ENCODE measurements at regions not wholly inside any gene's neighbourhood (a gene's known extent, or its start where the extent isn't known, plus 50 kb on each side); places are given as distances from the start of the nearest gene placed in this dataset.

GRCh38 chr5:162800301-162800700 is 637.1 kb upstream of the CCNG1 start:
- no peak overlapping the region for H4K91ac ChIP-seq (ENCODE audit: low read depth, low read length)

GRCh38 chr5:162801235-162801634 is 636.2 kb upstream of the CCNG1 start:
- no peak overlapping the region for H4K91ac ChIP-seq (ENCODE audit: low read depth, low read length)
- WGBS (ENCODE audit: extremely low coverage, insufficient coverage, insufficient read length) = no CpG with 5 or more reads among the region's 1 CpG
- H3K36me3 ChIP-seq (ENCODE audit: control insufficient read depth in 1 of 2, insufficient read depth in 2 of 2, low read length in 2 of 2) = no peaks in the 10 kb centered on the region
- H2BK5ac ChIP-seq (ENCODE audit: low read depth, low read length, poor library complexity) = no peak overlapping the region
- no peak overlapping the region for H3K4me2 ChIP-seq (ENCODE audit: low read length)
- no peak overlapping the region for H3K23ac ChIP-seq (ENCODE audit: low read length)
- H3K4me1 ChIP-seq (ENCODE audit: control insufficient read depth in 1 of 2, insufficient read depth in 2 of 2, low read length in 2 of 2) = no peaks in the 10 kb centered on the region
- no peak overlapping the region for H4K8ac ChIP-seq (ENCODE audit: low read depth, low read length)
- no peak overlapping the region for H4K12ac ChIP-seq (ENCODE audit: low read depth, low read length)
- H3K18ac ChIP-seq (ENCODE audit: low read length) = no peak overlapping the region
- H2BK12ac ChIP-seq (ENCODE audit: low read length) = no peak overlapping the region
- no peak overlapping the region for H3K27ac ChIP-seq (ENCODE audit: low read depth, low read length)
- H2BK120ac ChIP-seq (ENCODE audit: insufficient read depth, low read length, poor library complexity) = no peak overlapping the region
- H3K79me2 ChIP-seq (ENCODE audit: control insufficient read depth, insufficient read depth, low read length, poor library complexity) = no peaks in the 10 kb centered on the region
- H3K14ac ChIP-seq (ENCODE audit: low read length) = no peak overlapping the region
- H2AFZ ChIP-seq (ENCODE audit: insufficient read depth, low read length, poor library complexity) = no peak overlapping the region
- no peak overlapping the region for H3K4ac ChIP-seq (ENCODE audit: low read depth, low read length)
- no peak overlapping the region for H3K4me3 ChIP-seq (ENCODE audit: low read depth, low read length)
- no peak for DNase-seq
- H2AK5ac ChIP-seq (ENCODE audit: low read length) = no peak overlapping the region
- no peak overlapping the region for H3K9ac ChIP-seq (ENCODE audit: low read length)
- no peaks in the 10 kb centered on the region for H3K9me3 ChIP-seq (ENCODE audit: insufficient read depth, low read depth, low read length)
- no peaks in the 10 kb centered on the region for H3K27me3 ChIP-seq (ENCODE audit: insufficient read depth, low read length)
- no peaks in the 10 kb centered on the region for H3K79me1 ChIP-seq (ENCODE audit: low read length)

More at GRCh38 chr5:162800301-162800700, 637.1 kb upstream of the CCNG1 start:
- Histone ChIP-seq H3K23ac (ENCODE audit: low read length) (no peak overlapping the region), H3K79me1 (ENCODE audit: low read length) (no peaks in the 10 kb centered on the region), H3K9me3 (ENCODE audit: insufficient read depth, low read depth, low read length) (no peaks in the 10 kb centered on the region), H3K27me3 (ENCODE audit: insufficient read depth, low read length) (no peaks in the 10 kb centered on the region), H3K79me2 (ENCODE audit: control insufficient read depth, insufficient read depth, low read length, poor library complexity) (no peaks in the 10 kb centered on the region), H2BK5ac (ENCODE audit: low read depth, low read length, poor library complexity) (no peak overlapping the region), H3K14ac (ENCODE audit: low read length) (no peak overlapping the region), H4K8ac (ENCODE audit: low read depth, low read length) (no peak overlapping the region), H3K4me1 (ENCODE audit: control insufficient read depth in 1 of 2, insufficient read depth in 2 of 2, low read length in 2 of 2) (no peaks in the 10 kb centered on the region), H4K12ac (ENCODE audit: low read depth, low read length) (no peak overlapping the region), H2BK12ac (ENCODE audit: low read length) (no peak overlapping the region), H3K18ac (ENCODE audit: low read length) (no peak overlapping the region), H3K4me2 (ENCODE audit: low read length) (no peak overlapping the region), H3K27ac (ENCODE audit: low read depth, low read length) (no peak overlapping the region), H3K9ac (ENCODE audit: low read length) (no peak overlapping the region), H2AK5ac (ENCODE audit: low read length) (no peak overlapping the region), H2BK120ac (ENCODE audit: insufficient read depth, low read length, poor library complexity) (no peak overlapping the region), H2AFZ (ENCODE audit: insufficient read depth, low read length, poor library complexity) (no peak overlapping the region), H3K4me3 (ENCODE audit: low read depth, low read length) (no peak overlapping the region), H3K36me3 (ENCODE audit: control insufficient read depth in 1 of 2, insufficient read depth in 2 of 2, low read length in 2 of 2) (no peaks in the 10 kb centered on the region), H3K4ac (ENCODE audit: low read depth, low read length) (no peak overlapping the region)
- WGBS (ENCODE audit: extremely low coverage, insufficient coverage, insufficient read length) = no CpG with 5 or more reads among the region's 1 CpG
- DNase-seq = no peak

DNA sequence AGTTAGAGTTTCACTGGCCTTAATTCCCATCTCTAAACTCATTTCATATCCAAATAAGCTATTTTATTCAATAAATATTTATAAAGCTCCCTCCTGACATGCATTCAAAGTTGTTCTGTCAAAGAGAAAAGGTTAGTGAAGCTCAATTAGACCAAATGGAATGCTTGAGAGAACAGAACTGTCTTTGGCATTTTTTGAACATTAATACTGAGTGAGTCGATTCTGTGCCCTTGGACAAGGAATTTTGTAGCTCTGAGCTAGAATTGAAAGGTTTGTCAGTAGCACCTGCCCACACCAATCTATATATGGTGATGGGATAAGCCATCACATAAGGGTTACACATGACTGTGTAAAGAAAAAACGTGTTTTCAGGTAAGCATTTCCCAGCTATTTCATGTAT is 631.2 kb upstream of the CCNG1 start:
- H2BK5ac ChIP-seq (ENCODE audit: low read depth, low read length, poor library complexity) = no peak overlapping the region
- no peaks in the 10 kb centered on the region for H3K4me1 ChIP-seq (ENCODE audit: control insufficient read depth in 1 of 2, insufficient read depth in 2 of 2, low read length in 2 of 2)
- no peak overlapping the region for H2AFZ ChIP-seq (ENCODE audit: insufficient read depth, low read length, poor library complexity)
- H3K4me2 ChIP-seq (ENCODE audit: low read length) = no peak overlapping the region
- H3K14ac ChIP-seq (ENCODE audit: low read length) = no peak overlapping the region
- no peak overlapping the region for H3K27ac ChIP-seq (ENCODE audit: low read depth, low read length)
- H3K23ac ChIP-seq (ENCODE audit: low read length) = no peak overlapping the region
- H4K91ac ChIP-seq (ENCODE audit: low read depth, low read length) = no peak overlapping the region
- no peak overlapping the region for H3K9ac ChIP-seq (ENCODE audit: low read length)
- no peak overlapping the region for H3K4ac ChIP-seq (ENCODE audit: low read depth, low read length)
- no peak overlapping the region for H3K18ac ChIP-seq (ENCODE audit: low read length)
- H3K79me1 ChIP-seq (ENCODE audit: low read length) = no peaks in the 10 kb centered on the region
- no peak overlapping the region for H2BK120ac ChIP-seq (ENCODE audit: insufficient read depth, low read length, poor library complexity)
- no CpG with 5 or more reads among the region's 2 CpGs for WGBS (ENCODE audit: extremely low coverage, insufficient coverage, insufficient read length)
- H3K79me2 ChIP-seq (ENCODE audit: control insufficient read depth, insufficient read depth, low read length, poor library complexity) = no peaks in the 10 kb centered on the region
- H2AK5ac ChIP-seq (ENCODE audit: low read length) = no peak overlapping the region
- H3K9me3 ChIP-seq (ENCODE audit: insufficient read depth, low read depth, low read length) = no peaks in the 10 kb centered on the region
- no peak overlapping the region for H4K8ac ChIP-seq (ENCODE audit: low read depth, low read length)
- no peak overlapping the region for H3K4me3 ChIP-seq (ENCODE audit: low read depth, low read length)
- DNase-seq = no peak
- H3K36me3 ChIP-seq (ENCODE audit: control insufficient read depth in 1 of 2, insufficient read depth in 2 of 2, low read length in 2 of 2) = no peaks in the 10 kb centered on the region
- H2BK12ac ChIP-seq (ENCODE audit: low read length) = no peak overlapping the region
- no peaks in the 10 kb centered on the region for H3K27me3 ChIP-seq (ENCODE audit: insufficient read depth, low read length)
- no peak overlapping the region for H4K12ac ChIP-seq (ENCODE audit: low read depth, low read length)

DNA sequence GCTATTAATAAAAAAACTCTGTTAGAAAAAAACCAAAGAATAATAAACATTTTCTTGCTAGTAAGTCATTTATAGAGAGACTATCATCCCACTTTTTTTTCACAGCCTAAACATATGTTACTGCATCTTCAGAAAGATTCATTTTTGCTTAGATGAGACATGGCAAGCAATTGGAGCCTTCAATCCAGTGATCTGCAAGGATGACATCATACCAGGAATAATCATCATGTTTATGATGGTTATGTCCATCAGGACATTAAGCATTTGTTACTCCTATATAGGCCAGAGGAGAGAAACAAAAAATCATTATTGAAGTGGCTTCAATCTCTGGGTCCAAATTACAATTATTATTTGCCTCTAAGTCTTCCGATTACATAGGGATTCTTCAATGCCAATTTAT is 626.3 kb upstream of the CCNG1 start:
- H3K4me3 ChIP-seq (ENCODE audit: low read depth, low read length) = no peak overlapping the region
- no peak for DNase-seq
- H2BK120ac ChIP-seq (ENCODE audit: insufficient read depth, low read length, poor library complexity) = no peak overlapping the region
- no peak overlapping the region for H3K4ac ChIP-seq (ENCODE audit: low read depth, low read length)
- no peaks in the 10 kb centered on the region for H3K36me3 ChIP-seq (ENCODE audit: control insufficient read depth in 1 of 2, insufficient read depth in 2 of 2, low read length in 2 of 2)
- H2BK12ac ChIP-seq (ENCODE audit: low read length) = no peak overlapping the region
- H3K79me1 ChIP-seq (ENCODE audit: low read length) = no peaks in the 10 kb centered on the region
- H3K79me2 ChIP-seq (ENCODE audit: control insufficient read depth, insufficient read depth, low read length, poor library complexity) = no peaks in the 10 kb centered on the region
- H4K8ac ChIP-seq (ENCODE audit: low read depth, low read length) = no peak overlapping the region
- H3K23ac ChIP-seq (ENCODE audit: low read length) = no peak overlapping the region
- H3K9ac ChIP-seq (ENCODE audit: low read length) = no peak overlapping the region
- H3K27me3 ChIP-seq (ENCODE audit: insufficient read depth, low read length) = no peaks in the 10 kb centered on the region
- H4K91ac ChIP-seq (ENCODE audit: low read depth, low read length) = no peak overlapping the region
- no peaks in the 10 kb centered on the region for H3K4me1 ChIP-seq (ENCODE audit: control insufficient read depth in 1 of 2, insufficient read depth in 2 of 2, low read length in 2 of 2)
- no peak overlapping the region for H2BK5ac ChIP-seq (ENCODE audit: low read depth, low read length, poor library complexity)
- no peak overlapping the region for H3K4me2 ChIP-seq (ENCODE audit: low read length)
- WGBS (ENCODE audit: extremely low coverage, insufficient coverage, insufficient read length) = no CpG with 5 or more reads among the region's 1 CpG
- H3K18ac ChIP-seq (ENCODE audit: low read length) = no peak overlapping the region
- no peak overlapping the region for H2AK5ac ChIP-seq (ENCODE audit: low read length)
- H4K12ac ChIP-seq (ENCODE audit: low read depth, low read length) = no peak overlapping the region
- H3K27ac ChIP-seq (ENCODE audit: low read depth, low read length) = no peak overlapping the region
- H3K14ac ChIP-seq (ENCODE audit: low read length) = no peak overlapping the region
- no peak overlapping the region for H2AFZ ChIP-seq (ENCODE audit: insufficient read depth, low read length, poor library complexity)
- no peaks in the 10 kb centered on the region for H3K9me3 ChIP-seq (ENCODE audit: insufficient read depth, low read depth, low read length)
